HepG2 (cell line): ENCODE measurements at regions not wholly inside any gene's neighbourhood (a gene's known extent, or its start where the extent isn't known, plus 50 kb on each side); places are given as distances from the start of the nearest gene placed in this dataset.

Source experiments
- ATAC-seq: fragments of 200-7000 bp; cut with Tn5 transposase; 3 replicates; pipeline ENCODE4 v1.9.1; 2020; ENCODE audit warnings: mild to moderate bottlenecking, moderate library complexity
- BruUV-seq: library from RNA; stranded (reverse); fragments of 400-500 nt; replicated peaks from 2 replicates; lab custom pipeline; 2021; lab: Mats Ljungman, UMichigan
- CTCF ChIA-PET: fragments of 300-600 bp; formaldehyde crosslinking; extraction: SDS; loops from one replicate; lab custom pipeline; 2021; ENCODE audit warnings: low total read pairs, inconsistent platforms, low intra/inter-chr PET ratio; lab: Yijun Ruan, JAX
- POLR2A ChIA-PET: fragments of 350-600 bp; sonication (Branson Sonifier 250); formaldehyde crosslinking; loops from one replicate; lab custom pipeline; 2020; ENCODE audit warnings: antibody characterized with exemption, inconsistent platforms; lab: Yijun Ruan, JAX
- DNase-seq: peaks from one replicate; pipeline ENCODE4 v3.0.0-alpha.2; 2015; ENCODE audit warnings: low spot score
- FAIRE-seq: peaks from 3 replicates; lab custom pipeline; 2011; peaks lifted over from hg19 to GRCh38; lab: Jason Lieb, UNC
- H2AFZ ChIP-seq: one replicate; pipeline ENCODE4 v1.6.1; 2011; ENCODE audit warnings: low read length, inconsistent platforms
- H3K27ac ChIP-seq: fragments of 300-600 bp; 3 replicates; pipeline ENCODE4 v1.8.0; 2011; ENCODE audit warnings: mixed run types, mild to moderate bottlenecking, mixed read lengths, low read length, inconsistent platforms; ENCODE audit not compliant: insufficient read depth; ENCODE audit errors: extremely low read length
- H3K27me3 ChIP-seq, 2 experiments: fragments of 200-600 bp in 1 of 2; 2 replicates in 1 of 2; 3 replicates in 1 of 2; pipeline versions ENCODE4 v1.6.0 to v1.8.0; 2011; ENCODE audit warnings: low read length in 2 of 2, mild to moderate bottlenecking in 2 of 2, moderate library complexity in 2 of 2, inconsistent platforms in 1 of 2; ENCODE audit not compliant: insufficient read depth in 2 of 2, control insufficient read depth in 1 of 2
- H3K36me3 ChIP-seq, 2 experiments: fragments of 200-600 bp in 1 of 2; replicated peaks in 1 of 2; 2 replicates in 1 of 2; 3 replicates in 1 of 2; pipeline versions ENCODE4 v1.5.1 to v1.8.0; 2011; ENCODE audit warnings: low read length in 2 of 2, inconsistent platforms in 1 of 2; ENCODE audit not compliant: insufficient read depth in 2 of 2, control insufficient read depth in 1 of 2
- H3K4me1 ChIP-seq: 2 replicates; pipeline ENCODE4 v1.5.1; 2012; ENCODE audit warnings: low read length, inconsistent platforms; ENCODE audit not compliant: insufficient read depth
- H3K4me2 ChIP-seq: 2 replicates; pipeline ENCODE4 v1.6.0; 2011; ENCODE audit warnings: low read depth, low read length, inconsistent platforms
- H3K4me3 ChIP-seq, 3 experiments: fragments of 200-600 bp in 1 of 3; sonication (generic), shearing (Covaris generic) in 1 of 3; replicated peaks in 1 of 3; 2 replicates each; pipeline ENCODE4 v1.5.1; 2011 to 2016; ENCODE audit warnings: low read length in 3 of 3, inconsistent platforms in 2 of 3, low read depth in 2 of 3, mild to moderate bottlenecking in 2 of 3, control low read depth in 1 of 3, mixed read lengths in 1 of 3; ENCODE audit not compliant: insufficient read depth in 1 of 3
- H3K79me2 ChIP-seq: one replicate; pipeline ENCODE4 v1.6.1; 2011; ENCODE audit warnings: low read length, inconsistent platforms; ENCODE audit not compliant: insufficient read depth
- H3K9ac ChIP-seq: 2 replicates; pipeline ENCODE4 v1.6.0; 2011; ENCODE audit warnings: mild to moderate bottlenecking, low read depth, low read length, inconsistent platforms; ENCODE audit not compliant: insufficient read depth
- H3K9me3 ChIP-seq: 2 replicates; pipeline ENCODE4 v1.5.1; 2012; ENCODE audit warnings: mild to moderate bottlenecking, low read length
- H4K20me1 ChIP-seq: 2 replicates; pipeline ENCODE4 v1.6.0; 2011; ENCODE audit warnings: inconsistent platforms, mild to moderate bottlenecking, low read length, moderate library complexity; ENCODE audit not compliant: insufficient read depth
- BRCA1 ChIP-seq: sonication (generic); formaldehyde crosslinking; IDR thresholded peaks from 2 replicates; pipeline ENCODE4 v1.4.0; 2020; ENCODE audit warnings: missing genetic modification reagents
- GFI1 ChIP-seq: sonication (generic); formaldehyde crosslinking; IDR thresholded peaks from 2 replicates; pipeline ENCODE4 v1.5.0; 2020; ENCODE audit warnings: missing genetic modification reagents, mild to moderate bottlenecking, borderline replicate concordance
- ISX ChIP-seq: sonication (generic); formaldehyde crosslinking; conservative IDR thresholded peaks from 2 replicates; pipeline ENCODE4 v1.5.0; 2020; ENCODE audit warnings: missing genetic modification reagents
- U2AF1 ChIP-seq: fragments of 200-400 bp; formaldehyde crosslinking; optimal IDR thresholded peaks from 2 replicates; pipeline ENCODE3; 2017; ENCODE audit warnings: mild to moderate bottlenecking, low read depth, low read length
- ZFX ChIP-seq: sonication (generic); formaldehyde crosslinking; IDR thresholded peaks from 2 replicates; pipeline ENCODE4 v1.4.0; 2020; ENCODE audit warnings: mild to moderate bottlenecking, low read depth, missing genetic modification reagents, moderate library complexity
- WGBS: methylation state at CpG from one replicate; pipeline ENCODE4 v1.1.6; 2017; ENCODE audit warnings: low lambda C conversion rate; 5-methylcytosine and 5-hydroxymethylcytosine counted together
- in situ Hi-C: cut with HindIII; loops from 2 replicates; pipeline ENCODE4 v1.10.0; 2017; ENCODE audit warnings: low pct_unique_long_range_greater_than_20kb; ENCODE audit not compliant: extremely low pct_ligation_motif_present
- intact Hi-C: fragments of 100-400 bp; cut with micrococcal nuclease; formaldehyde crosslinking; loops from one replicate; pipeline ENCODE4 v1.10.0; 2022; ENCODE audit not compliant: unreplicated experiment
- TF ChIP-seq, protein P1 (sequence below): IDR thresholded peaks from 2 replicates; pipeline ENCODE4 v1.6.1; 2016
- TF ChIP-seq, protein P2 (sequence below): sonication (generic); formaldehyde crosslinking; IDR thresholded peaks from 2 replicates; pipeline ENCODE4 v1.8.1; 2022; ENCODE audit warnings: mild to moderate bottlenecking, missing genetic modification reagents

DNA sequence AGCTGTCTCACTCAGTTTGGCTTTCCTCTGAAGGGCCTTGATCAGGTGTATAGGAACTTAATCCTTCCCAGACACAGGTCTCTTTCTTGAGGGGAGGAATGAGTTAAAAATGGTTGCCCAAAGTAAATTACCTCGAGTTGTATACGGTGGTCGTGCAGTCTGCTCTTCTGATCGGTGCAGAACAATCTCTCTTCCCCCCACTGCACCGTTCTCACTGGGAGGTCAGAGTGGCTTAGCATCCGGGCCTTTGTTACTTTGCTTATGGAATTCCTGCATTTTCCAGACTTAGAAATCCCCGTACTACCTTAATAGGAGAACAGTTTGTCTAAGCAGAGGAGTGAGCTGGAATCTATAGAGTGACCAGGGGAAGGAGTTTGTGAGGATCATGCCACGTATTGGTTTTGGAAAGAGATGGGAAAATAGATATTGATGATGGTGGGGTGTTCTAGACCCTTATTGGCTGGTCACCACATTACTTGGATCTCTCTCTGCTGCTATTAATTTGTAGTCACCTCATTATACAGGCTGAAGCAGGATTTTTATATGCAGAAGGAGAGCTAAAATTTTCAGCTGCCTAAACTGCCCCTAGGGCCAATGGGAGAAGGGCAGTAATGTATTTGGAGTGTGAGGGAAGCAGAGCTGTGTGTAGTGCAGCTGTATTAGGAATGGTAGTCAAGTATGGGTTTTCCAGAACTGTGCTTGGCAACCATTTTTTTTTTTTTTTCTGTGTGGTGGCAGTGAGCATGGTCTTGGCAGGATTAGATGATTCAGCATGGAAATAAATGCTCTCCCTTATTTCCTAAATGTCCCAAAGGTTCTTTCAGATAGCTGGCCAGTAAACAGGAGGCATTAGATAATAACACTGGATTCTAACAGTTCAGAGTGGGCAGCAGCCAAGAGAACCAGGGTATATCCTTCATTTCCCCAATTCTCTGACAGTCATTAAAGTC lies 81.5 kb downstream of the NDUFS5 start:
- H3K4me2 ChIP-seq, result peak overlapping the region; percentile 94
- CTCF ChIA-PET, result no interaction called here
- H3K79me2 ChIP-seq, result peaks cover 38% of the 10 kb centered on the region
- peaks cover 72% of the 10 kb centered on the region for H3K4me1 ChIP-seq
- peak; percentile 73 for TF ChIP-seq GFI1
- peak; percentile 18; the same call in 1 of the 2 replicates for TF ChIP-seq ZFX (CRISPR knock-in tag)
- TF ChIP-seq, protein P1, sequence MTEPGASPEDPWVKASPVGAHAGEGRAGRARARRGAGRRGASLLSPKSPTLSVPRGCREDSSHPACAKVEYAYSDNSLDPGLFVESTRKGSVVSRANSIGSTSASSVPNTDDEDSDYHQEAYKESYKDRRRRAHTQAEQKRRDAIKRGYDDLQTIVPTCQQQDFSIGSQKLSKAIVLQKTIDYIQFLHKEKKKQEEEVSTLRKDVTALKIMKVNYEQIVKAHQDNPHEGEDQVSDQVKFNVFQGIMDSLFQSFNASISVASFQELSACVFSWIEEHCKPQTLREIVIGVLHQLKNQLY (CRISPR knock-in tag), result no peak
- TSS peak; percentile 51 for BruUV-seq
- intact Hi-C loops (loop anchor here (2.0 to 5.0 kb wide), 2 partner anchors 25 to 65 kb away; no protein-coding TSS in a partner anchor), in situ Hi-C loops (no loop called here)
- no peaks in the 10 kb centered on the region for H3K36me3 ChIP-seq
- no peaks in the 10 kb centered on the region for H3K9me3 ChIP-seq
- peak overlapping the region; percentile 82; the same call in 1 of the 2 replicates for H3K9ac ChIP-seq
- no peak for FAIRE-seq
- no peaks in the 10 kb centered on the region for H4K20me1 ChIP-seq
- peak overlapping the region; percentile 81 to 94 (median 93); a peak in 5 of 6 replicates for H3K4me3 ChIP-seq
- DNase-seq, result no peak
- H3K27me3 ChIP-seq, result no peaks in the 10 kb centered on the region
- no peak for ATAC-seq
- 22% methylated on average over 8 of the region's 8 CpGs for WGBS
- H2AFZ ChIP-seq, result no peak overlapping the region
- no peak overlapping the region for H3K27ac ChIP-seq
- POLR2A ChIA-PET, result interaction anchor here (1.0 to 2.5 kb wide), 4 partner anchors 9 to 84 kb away, joined by 3 to 6 read pairs (median 4); partner anchors contain the start of gene NDUFS5

DNA sequence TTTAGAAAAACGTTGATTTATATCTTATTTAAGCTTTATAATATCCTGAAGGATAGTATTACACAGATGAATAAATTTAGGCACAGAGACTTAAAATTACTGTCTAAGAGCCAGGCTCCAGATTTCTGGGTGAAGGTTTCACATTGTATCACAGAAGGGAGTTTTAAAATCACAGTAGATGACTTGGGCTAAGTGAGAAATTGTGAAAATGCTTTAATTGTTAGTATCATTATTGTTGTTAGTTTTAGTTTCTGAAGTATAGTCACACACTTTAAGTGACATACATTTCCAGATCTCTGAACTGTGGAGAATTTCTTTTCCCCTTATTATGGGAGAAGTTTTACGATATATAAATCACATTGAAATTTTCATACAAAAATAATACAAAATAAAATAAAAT lies 83.5 kb downstream of the NDUFS5 start:
- H3K9ac ChIP-seq, result no peak overlapping the region
- no peaks in the 10 kb centered on the region for H4K20me1 ChIP-seq
- no peak overlapping the region for H3K4me2 ChIP-seq
- no peaks in the 10 kb centered on the region for H3K36me3 ChIP-seq
- ChIA-PET POLR2A (interaction anchor here (0.6 kb wide), 1 partner anchor 48 kb away, joined by 3 read pairs; no protein-coding TSS in a partner anchor), CTCF (no interaction called here)
- TF ChIP-seq U2AF1 (no peak), ISX (no peak), BRCA1 (CRISPR knock-in tag) (no peak)
- TF ChIP-seq, protein P2, sequence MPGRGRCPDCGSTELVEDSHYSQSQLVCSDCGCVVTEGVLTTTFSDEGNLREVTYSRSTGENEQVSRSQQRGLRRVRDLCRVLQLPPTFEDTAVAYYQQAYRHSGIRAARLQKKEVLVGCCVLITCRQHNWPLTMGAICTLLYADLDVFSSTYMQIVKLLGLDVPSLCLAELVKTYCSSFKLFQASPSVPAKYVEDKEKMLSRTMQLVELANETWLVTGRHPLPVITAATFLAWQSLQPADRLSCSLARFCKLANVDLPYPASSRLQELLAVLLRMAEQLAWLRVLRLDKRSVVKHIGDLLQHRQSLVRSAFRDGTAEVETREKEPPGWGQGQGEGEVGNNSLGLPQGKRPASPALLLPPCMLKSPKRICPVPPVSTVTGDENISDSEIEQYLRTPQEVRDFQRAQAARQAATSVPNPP (CRISPR knock-in tag), result no peak
- no peak overlapping the region for H3K4me3 ChIP-seq
- H3K27ac ChIP-seq, result no peak overlapping the region
- no peaks in the 10 kb centered on the region for H3K27me3 ChIP-seq
- FAIRE-seq, result no peak
- in situ Hi-C loops (no loop called here), intact Hi-C loops (loop anchor here (5.0 kb wide), 1 partner anchor 63 kb away; no protein-coding TSS in a partner anchor)
- ATAC-seq, result no peak
- peaks cover 59% of the 10 kb centered on the region for H3K4me1 ChIP-seq
- no peak overlapping the region for H2AFZ ChIP-seq
- 98% methylated on average over 2 of the region's 2 CpGs for WGBS
- BruUV-seq, result no TSS peak
- H3K9me3 ChIP-seq, result no peaks in the 10 kb centered on the region
- no peak for DNase-seq
- H3K79me2 ChIP-seq, result peaks cover 40% of the 10 kb centered on the region
